Ovary (tissue), 3 donors: ENCODE measurements at regions not wholly inside any gene's neighbourhood (a gene's known extent, or its start where the extent isn't known, plus 50 kb on each side); places are given as distances from the start of the nearest gene placed in this dataset.

ENCODE experiments used
- CTCF ChIP-seq, 3 donors: fragments of 450-650 bp in 2 of 3; fragments of 200-600 bp in 1 of 3; IDR thresholded peaks; one replicate each; pipeline versions ENCODE4 v1.5.1 to v1.8.0; 2016 to 2022; ENCODE audit warnings: antibody characterized with exemption in 3 of 3, mild to moderate bottlenecking in 1 of 3
- EP300 ChIP-seq: sonication (generic); formaldehyde crosslinking; IDR thresholded peaks from one replicate; pipeline ENCODE4 v1.6.1; 2017; ENCODE audit warnings: antibody characterized with exemption
- POLR2A ChIP-seq: fragments of 450-650 bp; IDR thresholded peaks from one replicate; pipeline ENCODE4 v1.6.1; 2017; ENCODE audit warnings: antibody characterized with exemption, mild to moderate bottlenecking, moderate library complexity
- donor health status: DM: no; HTN: no; CAD: no.

- TF ChIP-seq EP300 (no peak), POLR2A (no peak), CTCF (IDR thresholded peaks at IDR 0.05) (no peak)
These were observed 380.7 kb downstream of the PRDM2 start for GRCh38 chr1:14080653-14081052.
